GM18519 (cell line): ENCODE measurements at regions not wholly inside any gene's neighbourhood (a gene's known extent, or its start where the extent isn't known, plus 50 kb on each side); places are given as distances from the start of the nearest gene placed in this dataset.

Source experiments
- ATAC-seq: cut with Tn5 transposase; IDR thresholded peaks from one replicate; pipeline ENCODE4 v1.9.1; 2021; ENCODE audit warnings: mild to moderate bottlenecking, moderate library complexity; ENCODE audit not compliant: unreplicated experiment, low FRiP score

DNA sequence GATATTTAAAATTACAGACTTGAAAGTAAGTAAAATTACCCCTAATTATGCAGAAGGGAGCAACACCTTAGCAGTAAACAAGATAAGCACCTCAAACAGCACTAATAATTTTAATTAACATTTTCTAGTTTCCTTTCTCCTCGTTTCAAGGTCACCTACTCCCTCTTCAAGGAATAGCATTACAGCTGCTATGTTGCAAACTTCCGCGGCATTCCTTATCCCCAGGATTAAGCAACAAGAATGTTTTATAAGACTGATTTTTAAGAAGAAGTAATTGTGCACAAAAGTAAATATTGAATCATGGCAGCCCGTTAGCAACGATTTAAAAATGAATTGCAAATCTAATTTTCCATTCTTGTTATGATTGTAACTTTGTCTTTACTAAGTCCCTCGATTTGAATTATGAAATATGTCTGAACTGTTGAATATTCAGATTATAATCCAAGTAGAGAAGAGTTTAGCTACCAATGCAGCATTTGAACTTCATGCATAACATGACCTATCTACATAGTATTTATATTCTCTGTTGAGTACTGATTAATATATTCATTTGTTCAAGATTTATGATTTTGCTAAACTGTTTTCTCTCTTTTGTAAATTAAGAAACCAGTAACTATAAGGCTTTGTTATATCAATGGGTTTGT is 593.5 kb upstream of the MGMT start:
- no peak for ATAC-seq

DNA sequence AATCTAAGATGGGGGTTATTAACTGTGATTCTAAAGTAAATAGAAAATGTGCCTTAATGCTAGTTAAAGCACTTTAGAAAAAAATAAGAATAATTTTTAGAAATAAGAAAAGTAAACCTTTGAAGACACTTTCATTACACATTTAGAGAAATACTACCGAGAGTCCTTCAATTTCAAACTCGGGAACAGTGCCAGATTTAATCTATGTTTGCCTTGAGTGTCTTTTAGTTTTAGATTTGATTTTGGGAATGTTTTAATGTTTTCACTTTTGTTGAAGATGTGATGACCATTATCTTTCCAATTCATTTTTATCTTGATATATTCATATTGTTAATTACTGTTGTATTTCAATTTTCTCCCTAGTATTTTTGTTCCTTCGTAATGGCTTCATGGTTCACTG is 592.7 kb upstream of the MGMT start:
- no peak for ATAC-seq

DNA sequence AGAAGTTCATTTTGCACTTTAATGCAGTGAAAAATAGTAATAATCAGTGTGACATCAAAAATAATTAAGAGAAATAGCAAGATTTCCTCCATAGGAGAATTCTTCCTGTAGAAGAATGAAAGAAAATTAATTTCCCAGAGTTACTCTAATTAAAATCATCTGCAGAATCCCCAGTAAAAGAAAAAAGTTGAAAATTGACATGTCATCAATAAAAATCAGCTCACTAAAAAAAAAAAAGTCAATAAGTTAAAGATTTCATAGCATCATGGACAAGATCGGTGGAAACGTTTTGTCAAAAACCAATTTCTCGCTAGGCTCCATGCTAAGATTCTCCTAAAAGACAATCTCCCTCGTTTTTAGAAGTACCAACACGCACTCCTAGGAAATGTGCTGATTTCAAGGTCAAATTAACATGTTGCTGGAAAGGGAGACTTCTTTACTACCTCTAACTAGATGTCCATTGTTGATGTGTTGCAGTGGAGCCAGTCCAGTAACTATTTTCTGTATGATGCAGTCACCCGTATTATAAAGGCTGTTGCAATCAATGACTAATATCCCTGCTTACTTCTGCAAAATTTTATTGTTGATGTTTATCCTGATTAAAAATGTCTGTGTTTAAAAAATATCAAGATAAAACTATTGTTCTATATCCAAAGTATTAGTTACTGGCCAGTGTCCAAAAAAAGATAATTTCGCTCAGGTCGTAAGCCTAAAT is 591.9 kb upstream of the MGMT start:
- ATAC-seq = no peak

DNA sequence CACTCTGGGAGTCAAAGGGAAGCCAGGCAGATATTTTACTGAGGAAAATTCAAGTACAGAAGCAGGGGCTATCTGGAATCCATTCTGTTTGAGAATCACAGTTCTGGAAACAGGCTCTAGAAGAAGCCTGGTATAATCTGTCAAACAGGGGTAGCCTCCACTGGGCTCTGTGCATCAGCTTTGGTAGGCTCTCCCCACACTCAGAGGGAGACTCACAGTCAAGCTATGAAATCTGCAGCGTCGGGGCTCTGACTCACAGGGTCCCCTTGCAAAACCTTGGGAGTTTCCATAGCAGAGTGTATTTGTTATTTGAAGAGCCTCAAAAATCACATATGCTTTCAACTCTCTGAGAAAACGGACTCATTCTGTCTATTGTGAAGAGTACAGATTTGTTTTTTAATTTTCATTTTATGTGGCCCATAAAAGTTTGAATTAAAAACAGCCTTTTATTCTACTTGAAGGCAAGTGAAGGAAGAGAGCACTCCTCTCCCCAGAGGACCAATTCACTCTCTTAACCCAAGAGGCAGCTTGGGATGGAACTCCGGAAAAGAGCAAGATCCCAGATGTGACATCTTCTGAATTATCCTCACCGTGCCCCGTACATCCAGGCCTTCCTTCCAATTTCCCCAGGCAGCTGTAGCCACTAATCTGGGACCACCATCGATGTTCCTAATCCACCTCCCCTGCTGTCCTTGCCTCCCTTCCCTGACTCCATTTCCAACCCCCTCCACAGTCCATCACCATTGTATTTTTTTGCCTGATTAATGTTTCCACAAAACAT is 590.9 kb upstream of the MGMT start:
- no peak for ATAC-seq

DNA sequence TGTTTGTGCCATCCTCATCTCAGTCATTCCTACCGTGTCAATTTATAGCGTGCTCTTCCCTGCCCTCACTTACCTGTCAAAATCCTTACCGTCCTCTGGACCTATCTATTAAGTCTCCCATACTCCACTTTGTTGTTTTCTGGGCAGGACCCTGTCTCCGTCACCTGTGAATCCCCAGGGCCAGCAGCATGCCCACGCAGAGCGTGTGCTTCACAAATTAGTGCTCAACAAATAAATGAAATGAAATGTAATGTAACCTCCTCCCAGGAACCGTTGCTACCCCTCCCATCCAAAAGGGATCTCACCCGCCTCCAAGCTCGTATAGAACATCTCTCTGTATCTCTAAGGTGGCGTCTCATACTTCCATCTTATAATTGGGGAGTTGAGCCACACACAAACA is 589.9 kb upstream of the MGMT start:
- no peak for ATAC-seq

DNA sequence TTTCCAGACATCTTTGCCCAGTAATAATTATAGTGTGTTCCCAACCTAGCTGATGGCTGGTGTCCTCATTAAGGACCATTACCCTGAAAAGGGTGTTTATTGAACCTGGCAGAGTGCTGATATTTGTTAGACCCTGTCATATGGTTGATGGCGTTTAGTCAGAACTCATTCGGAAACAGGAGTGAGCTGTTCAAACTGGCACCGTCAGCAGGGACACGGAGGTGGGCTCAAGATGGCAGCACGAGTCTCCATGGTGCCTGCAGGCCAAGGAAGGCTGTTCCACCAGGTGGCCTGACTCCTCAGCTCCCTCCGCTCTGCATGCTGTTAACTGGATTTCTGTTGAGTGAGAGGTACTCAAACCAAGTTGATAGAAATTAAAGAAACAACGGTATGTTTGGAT is 589.1 kb upstream of the MGMT start:
- no peak for ATAC-seq

DNA sequence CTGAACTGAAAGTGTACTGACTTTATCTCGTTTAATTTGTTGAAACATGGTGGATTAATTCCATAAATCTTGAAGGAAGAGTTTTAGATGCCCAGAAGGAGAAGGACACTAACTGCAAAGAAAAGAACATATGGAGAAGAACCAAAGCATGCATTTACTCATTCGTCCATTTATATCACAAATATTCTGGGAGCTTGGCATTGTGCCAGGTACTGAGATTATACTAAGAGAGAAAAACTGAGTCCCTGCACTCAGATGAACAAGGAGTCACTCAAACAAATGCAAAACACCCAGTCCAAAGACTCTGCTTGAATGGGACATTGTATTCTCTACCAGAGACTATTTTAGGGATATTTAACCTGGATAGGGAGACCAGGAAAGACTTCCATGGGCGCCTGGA is 588.0 kb upstream of the MGMT start:
- ATAC-seq = no peak

DNA sequence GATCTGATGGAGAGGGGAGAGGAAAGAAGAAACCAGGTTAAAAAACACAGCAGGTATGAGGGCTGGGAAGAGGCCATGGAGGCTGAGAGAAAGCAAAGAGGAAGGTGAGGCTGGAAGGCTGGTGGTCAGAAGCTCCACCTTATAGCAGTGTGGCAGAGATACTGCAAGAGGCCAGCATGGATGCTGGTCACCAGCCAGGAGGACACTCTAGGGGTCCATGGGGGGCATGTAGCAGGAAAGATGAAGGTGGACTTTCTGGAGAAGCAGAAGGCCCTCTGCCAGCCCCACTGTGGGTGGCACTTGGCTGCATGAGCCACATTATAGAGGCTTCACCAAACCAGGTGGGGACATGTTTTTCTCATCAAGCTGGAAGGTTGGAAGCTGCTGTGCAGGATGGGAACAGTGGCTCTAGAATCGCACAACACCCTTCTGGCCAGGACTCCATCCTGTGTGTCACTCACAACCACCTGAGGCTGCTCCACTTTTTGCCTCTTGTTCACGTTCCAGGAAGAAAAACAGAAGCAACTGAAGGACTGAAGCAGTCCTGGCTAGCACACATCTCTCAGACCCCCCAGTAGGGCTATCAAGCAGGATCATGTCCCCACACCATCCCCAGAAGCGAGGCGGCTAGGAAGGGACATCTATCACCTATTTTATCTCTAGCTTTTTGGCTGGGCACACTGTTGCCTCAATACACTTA is 587.5 kb upstream of the MGMT start:
- no peak for ATAC-seq

DNA sequence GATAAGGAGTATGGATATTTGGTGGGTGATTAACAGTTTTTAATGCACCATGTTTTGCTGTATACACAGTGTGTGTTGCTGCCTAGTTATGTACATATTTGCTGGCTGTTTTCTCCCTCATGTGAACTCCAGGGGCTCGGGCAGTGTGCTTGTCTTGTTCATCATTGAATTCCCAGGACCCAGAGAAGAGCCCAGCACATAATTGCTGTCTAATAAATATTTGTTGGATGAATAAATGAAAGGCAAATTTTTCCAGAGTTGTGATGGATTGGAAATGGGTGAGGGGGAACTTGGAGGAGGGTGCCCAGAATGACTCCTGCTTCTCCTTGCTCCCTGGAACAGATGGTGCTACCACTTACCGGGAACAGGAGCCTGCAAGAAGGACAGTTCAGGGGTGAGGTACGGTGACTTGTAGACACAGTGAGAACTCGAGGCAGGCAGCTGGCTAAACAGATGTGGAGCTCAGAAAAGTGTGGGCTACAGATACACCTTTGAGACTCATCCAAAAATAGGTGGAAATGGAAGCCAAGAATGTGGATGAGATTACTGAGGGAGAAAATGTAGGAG is 586.8 kb upstream of the MGMT start:
- ATAC-seq = no peak

DNA sequence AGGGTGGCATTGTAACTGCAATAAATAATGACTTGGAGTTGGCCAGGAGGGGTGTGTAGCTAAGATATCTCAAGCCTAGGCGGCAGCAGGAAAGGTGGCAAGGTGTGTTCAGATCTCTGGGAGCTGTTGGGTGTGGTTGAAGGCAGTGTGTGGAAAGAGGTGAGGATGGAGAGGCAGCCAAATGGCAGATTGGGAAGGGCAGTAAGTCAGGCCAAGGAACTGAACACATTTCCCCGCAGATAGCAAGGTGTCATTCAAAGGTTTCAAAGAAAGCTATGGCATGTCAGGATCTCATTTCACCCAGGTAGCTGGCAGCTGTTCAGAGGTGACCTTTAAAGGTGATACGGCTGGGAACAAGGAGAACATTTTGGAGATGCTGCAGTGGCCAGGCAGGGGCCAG is 586.0 kb upstream of the MGMT start:
- no peak for ATAC-seq

DNA sequence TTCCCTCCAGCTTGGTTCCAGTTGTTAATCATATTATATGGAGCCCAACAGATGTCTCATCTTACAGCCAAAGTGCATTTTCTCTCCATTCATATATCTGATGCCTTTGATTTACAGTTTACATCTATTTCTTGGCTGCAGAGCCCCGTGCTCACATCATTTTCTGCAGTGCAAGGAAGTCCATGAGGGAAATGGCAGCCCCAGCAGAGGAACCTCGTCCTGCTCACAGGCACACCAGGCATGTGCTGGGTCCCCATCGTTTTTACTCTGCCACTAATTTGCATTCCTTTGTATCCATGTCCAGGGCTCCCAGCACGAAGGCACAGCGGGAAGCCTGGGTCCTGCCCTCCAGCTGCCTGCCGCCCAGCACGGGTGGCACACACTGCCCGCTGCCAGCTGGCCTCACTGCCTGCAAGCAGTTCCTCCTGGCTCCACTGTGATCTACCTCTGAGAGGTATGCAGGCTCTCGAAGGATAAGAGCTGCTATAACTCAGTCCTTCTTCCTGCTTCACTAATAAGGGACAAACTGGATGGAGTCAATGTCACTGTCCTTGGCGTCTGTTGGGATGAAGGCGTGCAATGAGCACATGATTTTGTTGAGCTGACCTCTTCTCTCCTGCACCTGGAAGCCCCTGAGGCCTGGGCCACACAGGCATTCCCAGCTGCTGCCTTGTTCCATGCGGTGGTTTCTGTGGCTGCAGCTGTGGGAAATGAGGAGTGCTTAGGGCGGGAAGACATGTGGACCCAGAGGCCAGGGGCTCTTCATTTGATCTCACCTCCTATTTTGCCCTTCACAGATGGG is 583.6 kb upstream of the MGMT start:
- no peak for ATAC-seq

DNA sequence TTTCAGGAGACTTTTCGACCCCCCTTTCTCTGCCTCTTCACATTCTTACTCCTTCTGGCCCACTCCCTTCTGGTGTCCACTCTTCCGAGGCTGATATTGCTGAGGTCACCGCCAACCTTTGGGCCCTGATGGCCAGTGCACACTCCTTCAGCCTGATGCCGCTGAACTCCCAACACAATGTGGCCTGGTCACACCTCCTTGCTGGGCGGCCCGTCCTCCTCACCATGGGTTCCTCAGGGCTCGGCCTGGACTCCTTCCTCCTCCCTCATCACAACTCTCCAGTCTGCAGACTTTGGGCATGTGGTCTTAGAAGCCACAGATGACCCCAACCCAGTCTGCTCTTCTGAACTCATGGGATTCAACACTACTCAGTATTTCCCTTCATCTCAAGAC is 583.0 kb upstream of the MGMT start:
- ATAC-seq = no peak

DNA sequence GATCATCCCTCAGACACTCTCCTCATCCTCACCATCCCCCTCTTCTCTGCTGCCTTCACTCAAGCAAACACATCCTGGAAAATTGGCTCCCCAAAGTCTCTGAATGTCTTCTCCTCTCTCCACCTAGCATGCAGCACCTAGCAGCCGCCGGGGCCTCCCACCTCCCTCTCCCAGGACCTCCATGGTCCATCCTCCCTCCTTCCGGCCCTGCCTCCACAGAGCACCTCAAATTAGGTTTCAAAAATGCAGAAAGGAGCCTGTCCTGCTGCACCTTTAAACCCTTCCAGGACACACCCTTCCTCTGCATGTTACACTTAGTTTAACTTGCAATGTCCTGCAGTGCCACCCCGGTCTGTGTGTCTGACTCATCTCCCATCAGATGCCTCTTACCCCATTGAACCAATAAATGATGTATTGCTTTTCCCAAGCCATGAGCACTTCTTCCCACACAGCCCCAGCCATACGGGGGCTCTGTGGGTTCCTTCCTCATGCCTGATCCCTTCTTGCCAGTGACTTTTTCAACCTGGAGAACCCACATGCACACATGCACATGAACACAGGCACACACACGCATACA is 582.5 kb upstream of the MGMT start:
- ATAC-seq = no peak

DNA sequence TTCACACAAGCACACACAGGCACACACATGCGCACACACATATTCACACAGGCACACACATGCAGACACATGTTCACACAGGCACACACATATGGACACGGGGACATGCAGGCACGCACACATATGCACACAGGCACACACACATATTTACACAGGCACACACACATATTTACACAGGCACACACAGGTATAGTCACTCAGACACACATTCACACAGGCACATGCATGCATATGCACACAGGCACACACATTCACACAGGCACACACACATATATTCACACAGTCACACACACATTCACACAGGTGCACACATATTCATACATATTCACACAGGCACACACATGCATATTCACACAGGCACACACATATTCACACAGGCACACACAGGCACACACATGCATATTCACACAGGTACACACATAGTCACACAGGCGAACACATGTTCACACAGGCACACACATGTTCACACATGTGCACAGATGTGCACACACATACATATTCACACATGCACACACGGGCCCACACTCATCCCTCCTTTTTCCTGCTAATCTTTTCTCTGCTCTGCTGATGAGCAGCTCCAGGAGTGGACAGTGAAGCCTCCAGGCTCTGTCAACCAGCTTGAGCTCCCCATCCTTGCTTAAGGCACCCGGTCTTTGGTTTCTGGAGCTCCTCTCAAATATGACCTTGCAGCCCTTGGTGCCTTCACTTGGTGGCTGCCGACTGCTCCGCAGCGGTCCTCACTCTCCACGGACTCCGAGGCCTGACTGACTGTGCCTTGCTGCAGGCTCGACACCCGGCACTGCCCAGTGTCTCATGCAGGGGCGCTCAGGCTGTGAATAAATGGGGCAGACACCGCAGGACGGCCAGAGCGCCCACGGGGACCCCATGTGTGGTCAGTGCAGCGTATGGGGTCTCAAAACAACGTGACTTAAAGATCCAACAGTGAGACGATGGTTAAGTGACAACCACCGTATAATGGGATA is 581.2 kb upstream of the MGMT start:
- ATAC-seq = no peak

DNA sequence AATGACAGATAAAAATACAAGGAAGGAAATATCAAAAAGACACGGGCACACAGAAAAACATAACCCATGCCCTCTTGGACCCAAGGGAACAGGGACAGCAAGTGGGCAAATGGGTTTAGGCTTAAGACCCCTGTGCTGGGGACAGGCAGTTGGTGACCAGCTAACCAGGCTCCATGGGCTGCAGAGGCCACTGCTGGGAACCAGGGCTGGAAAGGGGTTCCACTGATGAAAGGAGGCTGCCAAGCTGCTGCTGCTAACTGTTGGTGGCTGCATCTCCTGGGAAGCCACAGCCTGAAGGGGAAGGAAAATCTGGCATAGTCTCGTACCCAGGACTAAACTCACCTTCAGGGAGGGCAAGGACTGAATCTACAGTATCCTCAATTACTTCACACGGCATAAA is 579.2 kb upstream of the MGMT start:
- ATAC-seq = no peak

DNA sequence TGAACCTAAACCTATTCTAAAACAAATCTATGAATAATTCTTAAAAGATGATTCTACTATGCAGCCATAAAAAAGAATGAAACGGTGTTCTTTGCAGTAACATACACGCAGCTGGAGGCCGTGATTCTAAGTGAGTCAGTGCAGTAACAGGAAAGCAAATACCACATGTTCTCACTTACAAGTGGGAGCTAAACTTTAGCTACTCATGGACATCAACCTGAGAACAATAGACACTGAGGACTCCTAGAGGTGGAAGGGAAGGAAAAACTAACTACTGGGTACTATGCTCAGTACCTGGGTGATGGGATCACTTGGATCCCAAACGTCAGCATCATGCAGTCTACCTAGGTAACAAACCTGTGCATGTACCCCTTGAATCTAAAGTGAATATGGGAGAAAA is 575.0 kb upstream of the MGMT start:
- no peak for ATAC-seq

DNA sequence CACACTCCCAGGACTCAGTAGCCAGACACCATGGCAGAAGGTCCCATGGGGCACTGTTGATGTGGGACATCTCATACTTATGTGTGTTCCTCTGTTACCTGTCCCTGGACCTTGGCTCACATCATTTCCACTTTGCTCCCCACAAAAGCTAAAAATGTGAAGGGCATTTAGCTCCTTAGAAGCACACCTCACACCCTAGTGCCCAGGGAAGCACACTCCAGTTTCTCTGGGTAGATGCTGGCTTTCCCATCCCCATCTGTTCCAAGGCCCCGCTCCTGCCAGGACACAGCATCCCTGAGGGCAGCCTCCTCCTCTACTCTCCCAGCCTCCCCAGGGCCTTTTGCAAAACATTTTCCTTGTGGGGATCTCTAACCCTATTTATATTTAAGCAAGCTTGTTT is 572.4 kb upstream of the MGMT start:
- no peak for ATAC-seq

DNA sequence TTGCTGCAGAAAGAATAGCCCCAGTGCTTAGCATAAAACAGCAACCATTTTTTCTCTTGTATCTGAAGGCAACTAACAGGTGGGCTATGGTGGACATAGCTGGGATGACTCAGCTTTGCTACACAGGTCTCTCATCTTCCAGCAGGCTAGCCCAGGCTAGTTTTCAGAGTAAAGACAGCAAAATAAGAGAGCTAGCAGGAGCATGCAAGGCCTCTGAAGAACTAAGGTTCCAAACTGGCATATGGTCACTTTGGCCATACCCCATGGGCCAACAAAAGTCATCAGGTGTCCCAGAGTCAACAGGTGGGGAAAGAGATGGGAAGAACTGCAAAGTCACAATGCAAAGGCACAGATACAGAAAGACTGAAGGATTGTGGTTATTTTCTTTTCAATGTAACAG is 571.6 kb upstream of the MGMT start:
- ATAC-seq = no peak
